Endometrium (tissue), 2 donors: ENCODE measurements at regions not wholly inside any gene's neighbourhood (a gene's known extent, or its start where the extent isn't known, plus 50 kb on each side); places are given as distances from the start of the nearest gene placed in this dataset.
"Not testable (repeated sequence)": the region's sequence is repeated elsewhere in the genome, so short reads cannot be mapped to it uniquely, and the experiment has no call there.

ENCODE experiments used
- FAIRE-seq: peaks from 2 replicates; lab custom pipeline; 2012; peaks lifted over from hg19 to GRCh38; lab: Jason Lieb, UNC
- donor health status: control.
- donor health status: control.

DNA sequence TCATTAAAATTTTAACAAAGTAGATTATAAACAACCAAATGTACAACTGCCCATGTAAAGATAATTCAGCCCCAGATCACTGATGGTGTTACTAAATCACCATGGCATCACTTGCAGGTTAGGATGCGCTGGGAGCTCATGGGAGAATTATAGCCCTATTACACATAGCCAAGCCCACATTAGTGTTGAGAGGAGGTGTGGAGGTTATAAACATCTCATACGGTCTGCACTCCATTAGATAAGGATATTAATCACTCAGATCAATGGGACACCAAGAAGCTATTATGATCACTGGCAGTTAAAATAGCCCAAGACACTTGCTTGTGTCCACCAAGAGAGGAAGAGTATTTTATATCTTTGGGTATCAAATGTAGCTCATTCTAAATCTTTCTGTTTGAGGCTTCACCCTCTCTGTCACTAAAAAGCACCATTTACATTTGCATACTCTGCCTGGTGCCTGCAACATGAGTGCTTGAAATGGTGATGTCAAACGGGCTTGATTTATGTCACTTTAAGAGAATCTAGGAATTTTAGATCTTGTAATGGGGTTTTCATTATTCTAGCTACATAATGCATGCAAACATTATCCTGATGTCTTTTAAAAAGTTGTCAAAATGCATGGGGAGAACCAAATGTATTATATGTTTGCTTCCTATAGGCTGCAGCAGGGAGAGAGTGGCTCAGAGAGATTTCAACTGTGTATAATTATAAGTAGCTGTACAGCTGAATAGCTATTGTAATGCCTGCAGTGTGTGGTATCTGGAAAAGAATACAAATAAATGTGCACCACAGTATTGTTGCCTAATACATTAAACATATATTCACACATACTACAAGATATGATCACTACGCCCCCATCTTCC is 654.1 kb upstream of the MARCKS start:
- no peak for FAIRE-seq

DNA sequence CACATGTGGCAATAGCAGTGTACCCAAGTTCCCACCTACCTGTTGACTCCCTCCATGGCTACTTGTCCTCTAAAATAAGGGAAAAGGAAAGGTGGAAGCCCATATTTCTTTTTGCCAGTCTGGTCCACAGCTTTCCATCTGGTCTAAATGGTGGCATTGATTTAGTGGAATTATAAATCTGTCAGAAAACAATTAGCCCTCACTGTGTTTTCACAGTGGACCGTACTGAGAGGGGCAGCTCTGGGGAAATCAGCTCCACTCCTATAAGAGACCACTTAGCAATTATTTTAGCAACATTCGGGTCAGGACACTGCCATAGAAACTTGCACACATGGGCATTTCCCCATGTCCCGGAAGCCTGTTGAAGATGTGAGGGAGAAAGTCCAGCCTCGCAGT is 653.4 kb upstream of the MARCKS start:
- FAIRE-seq: no peak

DNA sequence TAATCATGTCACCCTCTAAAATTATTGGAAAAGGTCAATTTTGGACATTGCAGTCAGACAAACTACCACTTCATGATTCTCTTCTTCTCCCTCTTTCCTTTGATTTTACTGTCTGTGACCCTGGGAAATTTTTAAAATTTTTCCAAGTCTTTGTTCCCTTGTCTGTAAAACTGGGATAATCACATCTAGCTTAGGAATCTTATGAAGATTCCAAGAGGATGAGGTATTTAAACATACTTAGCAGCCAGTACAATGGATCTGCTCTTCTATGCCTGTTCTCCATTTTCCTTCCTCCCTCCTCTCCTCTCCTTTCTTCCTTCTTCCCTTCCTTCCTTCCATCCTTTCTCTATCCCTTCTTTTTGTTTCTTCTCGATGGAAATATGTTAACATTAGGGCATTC is 651.6 kb upstream of the MARCKS start:
- FAIRE-seq: no peak

DNA sequence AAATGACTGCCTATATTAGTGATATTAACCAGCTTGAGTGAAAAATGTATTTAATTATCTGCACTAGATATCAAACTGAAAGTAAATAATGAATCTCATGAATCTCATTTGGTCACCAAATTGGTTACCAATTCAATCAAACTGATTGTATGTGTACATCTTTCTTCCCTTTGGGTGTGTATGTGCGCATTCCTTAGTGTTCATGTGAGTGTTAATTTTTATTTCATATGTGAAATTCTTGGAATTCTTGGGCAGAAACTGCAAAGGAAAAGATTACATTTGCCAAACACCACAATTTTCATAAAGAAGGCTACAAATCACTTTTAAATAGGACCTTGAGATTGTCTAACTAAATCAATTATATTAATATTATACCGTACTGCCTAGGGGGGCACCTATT is 648.4 kb upstream of the MARCKS start:
- no peak for FAIRE-seq

DNA sequence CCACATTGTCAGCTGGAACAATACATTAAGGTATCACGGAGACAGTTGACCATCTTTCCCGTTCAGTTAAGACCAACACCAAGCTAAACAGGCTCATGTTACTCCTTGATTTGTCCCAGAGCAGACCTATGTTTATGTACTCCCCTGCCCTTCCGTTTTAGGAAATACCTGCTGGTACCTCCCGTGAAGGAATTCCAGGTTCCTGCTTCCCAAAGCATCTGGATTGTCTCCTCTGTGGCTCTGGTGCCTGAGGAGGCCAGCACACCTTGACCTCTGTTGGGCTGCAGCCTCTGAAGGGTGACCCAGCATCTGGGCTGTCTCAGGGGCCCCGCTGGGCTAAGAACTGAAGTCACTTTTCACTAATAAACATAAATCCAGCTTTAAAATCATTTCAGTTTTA is 647.8 kb upstream of the MARCKS start:
- no peak for FAIRE-seq

DNA sequence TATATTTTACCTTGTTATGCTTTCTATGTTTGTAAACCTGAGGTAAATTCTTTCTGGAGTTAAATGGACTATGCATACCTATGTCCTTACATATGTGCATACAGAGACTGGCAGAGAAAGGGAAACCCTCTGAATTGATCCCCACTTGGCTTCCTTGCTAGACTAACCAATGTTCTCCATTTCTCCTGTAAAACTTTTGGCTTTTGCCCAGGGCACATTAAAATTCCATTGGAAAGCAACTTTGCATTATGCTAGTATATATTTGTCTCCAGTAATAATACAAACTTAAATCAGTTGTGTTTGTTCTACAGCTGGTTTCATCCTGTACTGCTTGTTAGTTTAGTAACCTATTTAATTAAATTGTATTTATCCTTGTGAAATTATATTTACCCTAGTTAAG is 646.0 kb upstream of the MARCKS start:
- FAIRE-seq: no peak

DNA sequence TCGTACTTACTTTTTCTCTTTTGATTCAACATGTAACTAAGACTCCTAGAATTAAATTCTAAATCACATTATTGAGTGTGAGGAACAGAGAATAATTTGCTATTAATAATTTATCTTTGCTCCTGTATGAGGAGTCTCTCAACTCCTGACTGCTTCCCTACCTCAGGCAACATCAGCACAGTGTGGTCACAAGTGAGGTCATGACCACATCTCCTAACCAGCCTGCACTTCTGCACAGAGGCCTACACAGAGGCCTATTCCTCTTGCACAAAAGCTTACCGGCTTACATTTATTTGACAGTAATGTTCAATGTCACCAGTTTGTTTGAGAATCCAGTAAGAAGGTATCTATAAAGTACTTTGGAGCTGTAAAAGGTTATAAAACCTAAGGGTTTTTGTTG is 637.4 kb upstream of the MARCKS start:
- no peak for FAIRE-seq

DNA sequence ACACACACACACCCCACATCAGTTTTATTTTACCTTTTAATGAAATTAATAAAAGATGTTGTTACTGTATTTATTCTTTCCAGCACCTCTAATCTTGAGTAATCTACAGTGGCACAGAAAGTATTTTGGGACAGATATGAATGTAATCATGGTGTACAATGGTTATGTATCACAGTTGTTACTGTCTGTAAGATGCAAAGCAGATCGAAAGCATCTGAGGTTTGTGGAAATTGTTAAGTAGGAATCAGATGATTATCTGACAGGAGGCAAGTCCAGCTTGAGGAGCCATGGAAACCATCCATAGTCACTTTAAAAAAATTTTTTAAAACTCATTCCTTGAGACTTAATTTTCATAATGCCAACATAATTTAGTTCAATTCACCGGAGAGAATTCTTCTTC is 636.3 kb upstream of the MARCKS start:
- no peak for FAIRE-seq

DNA sequence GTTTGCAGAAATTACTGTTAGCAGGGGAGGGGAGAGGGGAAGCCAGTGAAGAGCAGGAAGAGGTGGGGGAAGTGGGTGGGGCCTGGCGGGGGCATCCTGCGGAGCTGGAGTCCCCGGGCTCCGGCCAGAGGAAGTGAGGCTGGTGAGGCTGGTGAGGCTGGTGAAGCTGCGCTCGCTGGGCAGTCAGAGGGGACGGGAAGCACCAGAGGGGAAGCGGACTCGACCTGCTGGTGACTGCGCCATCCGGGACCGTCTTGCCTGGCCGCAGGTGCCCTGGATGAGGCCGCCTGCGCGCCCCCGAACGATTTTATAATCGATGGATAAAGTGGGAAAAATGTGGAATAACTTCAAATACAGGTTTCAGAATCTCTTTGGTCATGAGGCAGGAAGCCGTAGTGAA is 635.3 kb upstream of the MARCKS start:
- no peak for FAIRE-seq

DNA sequence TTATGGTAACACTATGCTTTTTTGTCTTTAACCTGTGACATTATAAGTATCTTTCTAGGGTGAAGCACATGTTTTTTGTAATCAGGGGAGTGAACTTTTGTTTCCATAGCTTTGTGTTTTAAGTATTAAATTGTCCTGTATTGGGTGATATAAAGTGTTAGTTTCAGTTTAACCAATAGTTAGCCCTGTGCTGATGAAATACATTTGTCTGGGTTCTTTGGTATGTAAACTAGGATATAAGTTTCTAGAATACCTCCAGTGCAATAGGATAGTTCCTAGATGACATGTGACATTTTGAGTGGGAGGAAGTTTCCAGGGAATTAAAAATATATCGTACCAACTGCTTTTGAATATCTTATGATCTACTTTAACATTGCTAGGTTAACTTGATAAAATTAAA is 611.0 kb upstream of the MARCKS start:
- FAIRE-seq: peak; percentile 64

DNA sequence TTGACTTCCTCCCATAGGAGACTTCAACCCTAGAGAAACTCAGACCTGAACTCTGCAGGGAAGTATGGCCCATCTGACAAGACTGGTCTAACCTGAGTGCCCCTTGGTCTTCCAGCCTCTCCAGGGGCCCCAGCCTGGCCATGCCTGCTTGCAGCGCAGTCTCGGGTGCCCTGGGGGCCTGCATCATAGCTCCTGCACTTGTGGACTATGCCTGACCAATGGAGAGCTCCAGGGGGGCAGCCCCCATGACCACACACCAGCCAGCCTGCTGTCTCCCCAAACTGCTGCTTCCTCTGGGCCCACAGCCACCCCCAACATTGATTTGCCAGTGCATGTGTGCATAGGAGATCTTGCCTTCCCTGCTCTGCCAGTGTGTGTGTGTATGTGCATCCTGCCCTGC is 608.6 kb upstream of the MARCKS start:
- no peak for FAIRE-seq

DNA sequence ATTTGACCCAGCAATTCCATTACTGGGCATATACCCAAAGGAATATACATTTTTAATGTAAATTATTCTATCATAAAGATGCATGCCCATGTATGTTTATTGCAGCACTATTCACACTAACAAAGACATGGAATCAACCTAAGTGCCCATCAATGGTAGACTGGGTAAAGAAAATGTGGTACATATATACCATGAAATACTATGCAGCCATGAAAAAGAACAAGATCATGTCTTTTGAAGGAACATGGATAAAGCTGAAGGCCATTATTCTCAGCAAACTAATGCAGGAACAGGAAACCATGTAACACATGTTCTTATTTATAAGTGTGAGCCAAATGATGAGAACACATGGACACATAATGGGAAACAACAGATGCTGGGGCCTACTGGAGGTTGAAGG is 603.0 kb upstream of the MARCKS start:
- not testable (repeated sequence) for FAIRE-seq

DNA sequence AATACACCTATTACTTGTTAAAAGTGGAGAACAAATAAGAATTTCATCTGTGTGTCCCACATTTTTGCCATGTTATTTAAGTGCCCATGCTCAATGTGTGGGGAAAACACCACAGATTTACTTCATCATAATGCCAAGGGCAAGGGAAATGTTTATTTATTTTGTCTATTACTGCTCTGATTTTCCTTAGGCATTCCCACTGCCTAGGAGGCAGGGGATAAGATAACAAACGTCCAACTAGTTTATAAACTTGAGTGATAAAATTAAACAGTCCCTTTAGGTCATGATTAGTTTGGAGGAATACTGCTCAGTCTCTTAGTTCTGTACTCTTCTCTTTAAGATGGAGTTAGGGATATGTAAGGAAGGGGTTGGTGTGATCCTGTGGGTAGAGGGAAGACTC is 598.4 kb upstream of the MARCKS start:
- no peak for FAIRE-seq

DNA sequence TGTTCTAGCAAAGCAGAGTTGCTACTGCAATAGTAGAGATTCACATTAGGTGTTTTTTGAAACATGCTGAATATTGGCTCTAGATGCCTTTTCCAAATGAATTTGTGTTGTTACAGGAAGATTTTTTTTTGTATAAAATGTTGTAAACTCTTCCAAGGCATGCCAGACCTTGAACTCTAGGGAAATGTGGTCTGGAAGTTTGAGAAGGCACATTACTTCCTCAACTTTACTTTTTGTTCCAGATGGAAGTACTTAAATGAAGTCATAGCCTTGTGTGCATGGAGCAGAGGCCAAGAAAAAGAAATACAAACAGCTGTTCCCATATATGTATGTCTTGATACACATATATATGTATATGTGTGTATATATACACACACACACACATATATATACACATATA is 585.7 kb upstream of the MARCKS start:
- no peak for FAIRE-seq

DNA sequence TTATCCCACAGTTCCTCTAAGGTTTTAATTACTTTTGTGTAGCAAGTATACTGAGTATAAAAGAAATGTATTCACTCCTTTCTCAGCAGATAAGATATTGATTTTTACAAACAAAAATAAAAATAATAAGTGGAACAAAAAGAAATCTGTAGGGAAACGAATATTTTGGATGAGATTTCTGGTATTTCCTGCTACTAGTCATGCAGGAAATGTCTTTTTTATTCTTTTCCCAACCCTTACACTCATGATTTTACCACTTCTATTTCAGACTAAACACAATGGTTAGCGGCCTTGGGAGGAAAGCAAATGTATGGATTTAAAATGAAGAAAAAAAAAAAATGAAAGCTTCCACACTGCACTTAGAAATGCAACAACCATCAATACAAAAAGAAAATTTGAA is 580.5 kb upstream of the MARCKS start:
- no peak for FAIRE-seq

DNA sequence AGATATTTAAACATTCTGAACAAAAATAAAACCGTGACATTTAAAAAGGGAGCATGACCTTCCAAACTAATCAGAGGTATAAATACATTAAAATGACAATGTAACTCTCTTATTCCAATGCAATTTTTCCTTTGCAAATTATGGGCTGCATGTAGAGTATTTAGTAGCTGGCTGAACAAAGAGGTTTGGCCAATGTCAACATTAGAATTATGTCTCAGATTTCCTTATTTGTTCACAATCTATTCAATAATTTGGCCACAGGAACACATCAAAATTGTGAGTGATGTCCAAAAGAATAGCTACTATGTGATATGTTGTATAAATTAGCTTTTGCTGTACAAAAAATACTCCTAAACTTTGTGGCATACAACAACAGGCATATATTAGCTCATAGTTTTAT is 580.0 kb upstream of the MARCKS start:
- FAIRE-seq: no peak

DNA sequence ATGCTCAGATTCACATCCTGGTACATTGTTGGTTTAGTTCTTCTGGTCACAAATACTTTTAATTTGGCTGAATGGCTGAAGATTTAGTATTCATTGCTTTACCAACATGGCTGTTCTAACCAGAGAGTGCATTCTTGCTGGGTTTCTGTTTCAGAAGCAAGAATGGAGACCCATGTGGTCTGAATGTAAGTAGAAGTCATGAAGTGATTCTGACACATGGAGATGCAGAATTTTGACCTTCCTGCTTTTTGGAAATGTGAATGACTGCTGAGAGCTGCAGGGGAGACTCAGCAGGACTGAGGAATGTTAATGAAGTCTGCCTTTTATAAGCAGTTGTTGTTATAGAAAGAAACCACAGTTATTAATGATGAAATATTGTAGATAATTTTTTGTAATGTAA is 576.1 kb upstream of the MARCKS start:
- no peak for FAIRE-seq

DNA sequence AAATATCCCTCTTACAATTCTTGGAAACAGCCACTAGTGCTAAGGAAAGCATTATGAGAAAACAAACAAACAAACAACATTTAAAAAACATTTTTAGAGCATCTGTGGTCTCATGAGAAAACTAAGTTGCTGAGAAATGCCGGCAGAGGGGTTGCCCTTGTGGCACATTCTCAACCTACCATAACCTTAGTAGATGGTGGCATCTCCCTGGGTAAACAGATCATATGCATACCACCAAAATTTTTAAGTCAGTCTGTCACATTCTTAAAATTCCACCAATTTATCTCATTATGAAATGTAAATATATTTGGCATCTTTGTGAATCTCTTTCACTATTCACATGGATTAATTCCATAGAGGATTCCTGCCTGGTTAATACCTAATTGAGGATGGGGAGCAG is 575.7 kb upstream of the MARCKS start:
- no peak for FAIRE-seq

DNA sequence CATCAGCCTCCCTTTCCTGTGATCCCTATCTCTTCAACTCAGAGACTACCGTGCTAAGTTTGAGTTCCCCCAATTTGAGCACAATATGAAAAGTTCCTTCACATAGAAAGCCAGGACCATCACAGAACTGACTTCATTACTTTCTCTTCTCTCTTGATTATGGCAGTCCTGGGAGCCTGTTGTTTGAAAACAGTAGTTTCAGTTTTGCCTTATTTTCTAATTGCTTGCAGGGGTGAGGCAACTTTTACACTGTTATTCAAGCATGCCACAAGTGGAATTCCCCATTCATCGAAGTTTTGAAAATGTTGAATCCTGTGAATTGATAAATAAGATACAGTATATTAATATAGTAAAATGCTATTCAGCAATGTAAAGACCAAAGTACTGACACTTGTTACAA is 569.7 kb upstream of the MARCKS start:
- no peak for FAIRE-seq

DNA sequence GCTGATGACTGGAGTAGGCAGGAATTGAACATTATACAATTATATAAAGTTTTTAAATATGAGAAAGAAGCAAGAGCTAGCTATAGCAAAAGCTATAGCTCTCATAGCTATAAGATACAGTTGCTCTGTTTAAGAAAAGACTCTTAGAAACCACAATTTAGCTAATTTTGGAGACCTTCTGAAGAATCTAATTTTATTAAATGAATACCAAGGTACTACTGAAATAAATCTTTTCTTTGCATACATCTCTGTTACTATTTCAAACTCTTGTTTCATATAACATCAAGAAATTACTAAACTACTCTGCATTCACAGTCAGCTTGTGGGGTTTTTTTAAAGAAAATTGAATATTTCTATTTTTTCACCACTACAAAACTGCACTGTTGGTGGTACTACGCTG is 568.7 kb upstream of the MARCKS start:
- no peak for FAIRE-seq

DNA sequence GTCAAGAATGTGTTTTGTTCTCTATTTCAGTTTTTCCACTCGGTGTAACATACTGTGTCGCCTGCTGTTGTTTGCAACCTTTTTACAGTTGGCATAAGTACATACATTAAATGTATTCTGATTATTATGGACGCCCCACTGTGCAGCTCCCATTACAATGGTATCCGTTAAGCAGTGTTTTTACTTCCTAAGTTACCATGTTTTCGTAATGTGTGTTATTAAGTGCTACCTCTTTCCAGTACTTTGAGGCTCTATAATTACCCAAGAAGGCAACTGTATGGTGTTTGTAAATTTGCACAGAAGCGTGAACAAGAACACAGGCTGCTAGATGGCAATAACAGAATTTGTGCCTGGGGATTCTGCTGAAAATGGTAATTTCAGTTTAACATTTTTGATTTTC is 568.0 kb upstream of the MARCKS start:
- FAIRE-seq: no peak

DNA sequence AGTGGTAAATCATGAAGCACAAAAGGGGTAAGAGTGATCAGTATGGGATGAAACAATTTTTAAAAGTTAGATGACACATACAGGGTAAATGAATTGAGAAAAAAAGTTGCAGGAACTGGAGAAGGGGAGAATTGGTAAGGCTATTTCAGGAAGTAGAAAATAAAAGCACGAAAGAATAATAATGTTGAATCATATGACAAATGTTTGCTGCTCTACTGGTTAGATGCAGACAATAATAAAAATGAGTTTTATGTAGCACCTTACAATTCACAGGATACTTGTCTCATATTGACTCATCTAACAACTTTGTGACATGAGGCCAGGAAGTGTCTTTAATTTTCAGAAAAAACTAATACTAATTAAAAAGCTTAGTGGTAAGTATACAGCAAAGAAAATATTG is 566.5 kb upstream of the MARCKS start:
- no peak for FAIRE-seq

DNA sequence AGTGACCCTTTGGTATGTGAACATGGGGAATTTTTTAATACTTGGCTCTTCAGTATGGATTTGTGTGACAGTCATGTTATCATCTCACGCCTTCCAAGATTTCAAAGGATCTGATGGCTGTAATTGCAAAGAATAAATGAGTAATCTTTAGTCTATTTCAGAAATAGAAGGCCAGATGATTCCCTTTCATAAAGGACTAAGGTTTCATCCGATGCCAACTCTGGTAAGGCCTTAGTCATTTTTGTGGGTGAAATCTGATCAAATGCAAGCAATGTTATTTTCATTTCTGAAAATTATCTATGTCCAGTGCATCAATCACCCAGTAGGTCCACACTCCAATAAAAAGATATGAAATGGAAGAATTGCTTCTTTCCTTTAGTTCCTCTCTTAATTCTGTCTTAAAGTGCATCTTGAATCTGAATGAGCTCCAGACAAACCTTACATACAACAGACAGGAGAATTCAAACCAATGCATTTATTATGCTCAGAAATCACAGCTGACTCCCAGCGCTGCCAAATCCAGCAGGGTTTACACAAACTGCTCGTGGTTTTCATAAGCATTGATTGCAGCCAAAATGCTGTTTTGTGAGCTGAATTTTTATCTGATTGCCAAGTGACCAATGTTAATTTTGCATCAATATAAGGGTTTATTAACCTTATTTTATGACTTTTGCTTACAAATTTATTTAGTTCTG is 565.2 kb upstream of the MARCKS start:
- peak; percentile 23 for FAIRE-seq
